CD1c-positive myeloid dendritic cell (primary cell): ENCODE measurements at regions not wholly inside any gene's neighbourhood (a gene's known extent, or its start where the extent isn't known, plus 50 kb on each side); places are given as distances from the start of the nearest gene placed in this dataset.
"Not testable (repeated sequence)": the region's sequence is repeated elsewhere in the genome, so short reads cannot be mapped to it uniquely, and the experiment has no call there.

Source experiments
- DNase-seq: peaks from one replicate; pipeline ENCODE4 v3.0.0-alpha.2; 2016; ENCODE audit errors: extremely low spot score

DNA sequence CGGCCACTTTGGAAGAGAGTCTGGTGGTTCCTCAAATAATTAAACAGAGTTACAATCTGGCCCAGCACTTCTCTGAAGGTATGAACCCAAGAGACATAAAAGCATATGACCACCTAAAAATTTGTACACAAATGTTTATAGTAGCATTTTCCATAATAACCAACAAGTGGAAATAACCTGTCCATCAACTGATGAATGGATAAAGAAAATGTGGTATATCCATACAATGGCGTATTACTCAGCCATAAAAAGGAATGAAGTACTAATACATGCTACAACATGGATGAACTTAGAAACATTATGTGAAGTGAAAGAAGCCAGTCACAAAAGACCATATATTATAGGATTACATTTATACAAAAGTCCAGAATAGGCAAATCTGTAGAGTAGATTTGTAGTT is 76.0 kb upstream of the RGPD5 start:
- DNase-seq = no peak

DNA sequence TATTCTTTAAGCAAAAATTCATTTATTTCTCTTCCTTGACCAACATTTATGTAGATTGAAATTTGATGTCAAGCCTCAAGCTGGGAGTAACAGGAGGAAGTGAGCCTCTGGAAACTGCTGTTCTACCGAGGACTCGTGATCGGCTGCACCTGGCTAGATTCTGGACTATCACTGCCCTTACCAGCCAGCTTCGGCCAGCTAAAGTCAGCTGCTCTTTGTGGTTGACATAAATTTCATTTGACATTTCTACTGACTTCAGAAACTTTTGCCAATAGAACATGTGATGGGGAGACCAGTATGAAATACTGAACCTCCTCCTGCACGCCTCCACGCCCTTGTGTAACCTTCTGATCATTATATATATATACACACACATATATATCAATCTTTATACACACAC is 74.2 kb upstream of the RGPD5 start:
- no peak for DNase-seq

DNA sequence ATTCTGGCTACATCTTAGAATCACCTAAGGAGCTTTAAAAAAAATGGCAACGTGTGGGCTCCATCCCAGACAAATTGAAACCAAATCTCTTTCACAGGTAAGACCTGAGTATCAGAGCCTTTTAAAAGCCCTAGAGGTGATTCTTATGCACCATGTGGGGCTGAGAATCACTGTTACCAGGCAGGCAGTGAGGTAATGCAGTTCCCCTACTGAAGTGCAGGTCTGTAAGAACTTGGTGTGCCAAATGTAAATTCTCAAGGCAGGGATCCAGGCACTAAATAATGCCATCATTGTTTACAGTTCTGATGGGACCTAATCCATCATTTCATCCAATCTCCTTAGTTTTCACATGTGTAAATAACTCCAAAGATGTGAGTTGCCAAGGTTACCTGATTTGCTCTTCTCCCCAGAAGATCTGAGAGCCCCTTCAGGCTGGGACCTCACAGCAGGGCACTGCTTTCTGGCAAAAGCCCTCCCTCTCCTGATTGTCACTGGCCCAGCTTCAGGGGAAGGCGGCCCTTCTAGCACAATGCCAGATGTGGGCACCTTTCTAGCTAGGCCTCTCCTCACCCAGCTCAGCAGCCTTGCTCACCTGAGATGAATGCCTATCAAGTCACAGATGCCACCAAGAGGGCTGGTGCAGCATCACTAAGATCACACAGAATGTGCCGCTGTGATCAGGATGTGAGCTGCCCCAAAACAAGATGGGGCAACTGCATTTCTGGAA is 73.6 kb upstream of the RGPD5 start:
- no peak for DNase-seq

DNA sequence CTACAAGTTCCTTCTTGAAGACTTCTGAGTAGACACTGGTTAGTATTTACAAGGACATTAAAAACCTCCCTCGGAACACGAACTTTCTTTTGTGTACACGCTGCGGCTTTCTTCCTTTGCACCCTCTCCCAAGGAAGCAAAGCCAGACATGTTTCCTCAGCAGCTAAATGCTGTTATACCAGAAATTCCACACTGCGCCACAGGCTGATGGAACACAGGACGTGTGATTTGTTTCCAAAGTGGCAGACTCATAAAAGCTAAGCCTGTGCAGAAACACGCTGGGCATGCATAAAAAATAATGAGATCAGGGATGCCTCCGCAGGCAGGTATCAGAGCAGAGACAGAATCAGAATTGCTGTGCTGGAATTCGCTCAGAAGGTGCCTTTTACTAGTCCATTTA is 73.0 kb upstream of the RGPD5 start:
- DNase-seq = no peak

DNA sequence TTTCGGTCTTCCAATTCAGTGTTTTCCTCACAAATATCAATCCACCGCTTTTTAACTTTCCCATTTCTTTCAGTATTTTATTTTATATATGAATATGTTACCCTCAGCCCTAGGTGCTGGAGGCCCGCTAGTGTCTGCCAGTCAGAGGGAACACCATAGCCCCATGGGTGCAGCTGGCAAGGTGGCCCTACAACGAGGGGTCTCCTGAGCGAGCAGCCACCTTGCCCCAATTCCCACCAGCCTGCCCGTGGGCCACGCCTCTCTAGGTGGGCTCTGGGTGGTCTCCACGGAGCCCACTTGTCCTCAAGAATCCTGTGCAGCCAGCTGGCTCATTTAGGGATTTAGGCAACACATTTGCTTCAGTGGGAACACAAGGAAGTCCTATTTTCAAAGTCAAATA is 72.5 kb upstream of the RGPD5 start:
- DNase-seq = no peak

DNA sequence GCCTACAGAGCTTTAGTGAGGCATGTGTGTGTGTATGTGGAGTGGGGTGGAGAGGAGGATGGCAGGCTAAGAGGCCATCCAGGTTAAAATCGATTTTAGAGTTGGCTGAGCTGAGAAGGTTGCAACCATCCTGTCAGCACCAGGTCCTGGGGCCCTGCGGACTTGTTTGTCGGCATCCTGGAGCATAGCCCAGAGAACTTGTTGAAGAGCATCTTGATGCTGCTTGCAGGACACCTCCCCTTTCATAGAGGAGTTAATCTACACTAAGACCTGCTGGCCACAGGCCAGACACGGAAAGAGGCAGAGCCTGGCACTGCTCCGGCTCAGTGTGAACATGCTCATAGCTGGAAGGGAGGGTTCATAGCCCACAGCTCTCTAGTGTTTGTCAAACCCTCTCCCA is 72.1 kb upstream of the RGPD5 start:
- DNase-seq = no peak

DNA sequence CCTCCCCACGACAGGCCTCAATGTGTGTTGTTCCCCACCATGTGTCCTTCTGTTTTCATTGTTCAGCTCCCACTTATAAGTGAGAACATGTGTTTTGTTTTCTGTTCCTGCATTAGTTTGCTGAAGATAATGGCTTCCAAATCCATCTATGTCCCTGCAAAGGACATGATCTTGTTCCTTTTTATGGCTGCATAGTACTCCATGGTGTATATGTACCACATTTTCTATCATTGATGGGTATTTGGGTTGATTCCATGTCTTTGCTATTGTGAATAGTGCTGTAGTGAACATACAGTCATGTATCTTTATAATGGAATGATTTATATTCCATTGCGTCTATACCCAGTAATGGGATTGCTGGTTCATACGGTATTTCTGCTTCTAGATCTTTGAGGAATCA is 71.5 kb upstream of the RGPD5 start:
- DNase-seq = not testable (repeated sequence)

DNA sequence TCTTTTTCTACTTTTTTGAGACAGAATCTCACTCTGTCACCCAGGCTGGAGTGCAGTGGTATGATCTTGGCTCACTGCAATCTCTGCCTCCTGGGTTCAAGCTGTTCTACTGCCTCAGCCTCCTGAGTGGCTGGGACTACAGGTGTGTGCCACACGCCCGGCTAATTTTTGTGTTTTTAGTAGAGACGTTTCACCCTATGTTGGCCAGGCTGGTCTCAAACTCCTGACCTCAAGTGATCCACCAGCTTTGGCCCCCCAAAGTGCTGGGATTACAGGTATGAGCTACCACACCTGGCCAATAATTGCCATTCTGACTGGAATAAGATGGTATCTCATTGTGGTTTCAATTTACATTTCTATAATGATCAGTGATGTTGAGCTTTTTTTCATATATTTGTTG is 71.0 kb upstream of the RGPD5 start:
- DNase-seq = not testable (repeated sequence)

DNA sequence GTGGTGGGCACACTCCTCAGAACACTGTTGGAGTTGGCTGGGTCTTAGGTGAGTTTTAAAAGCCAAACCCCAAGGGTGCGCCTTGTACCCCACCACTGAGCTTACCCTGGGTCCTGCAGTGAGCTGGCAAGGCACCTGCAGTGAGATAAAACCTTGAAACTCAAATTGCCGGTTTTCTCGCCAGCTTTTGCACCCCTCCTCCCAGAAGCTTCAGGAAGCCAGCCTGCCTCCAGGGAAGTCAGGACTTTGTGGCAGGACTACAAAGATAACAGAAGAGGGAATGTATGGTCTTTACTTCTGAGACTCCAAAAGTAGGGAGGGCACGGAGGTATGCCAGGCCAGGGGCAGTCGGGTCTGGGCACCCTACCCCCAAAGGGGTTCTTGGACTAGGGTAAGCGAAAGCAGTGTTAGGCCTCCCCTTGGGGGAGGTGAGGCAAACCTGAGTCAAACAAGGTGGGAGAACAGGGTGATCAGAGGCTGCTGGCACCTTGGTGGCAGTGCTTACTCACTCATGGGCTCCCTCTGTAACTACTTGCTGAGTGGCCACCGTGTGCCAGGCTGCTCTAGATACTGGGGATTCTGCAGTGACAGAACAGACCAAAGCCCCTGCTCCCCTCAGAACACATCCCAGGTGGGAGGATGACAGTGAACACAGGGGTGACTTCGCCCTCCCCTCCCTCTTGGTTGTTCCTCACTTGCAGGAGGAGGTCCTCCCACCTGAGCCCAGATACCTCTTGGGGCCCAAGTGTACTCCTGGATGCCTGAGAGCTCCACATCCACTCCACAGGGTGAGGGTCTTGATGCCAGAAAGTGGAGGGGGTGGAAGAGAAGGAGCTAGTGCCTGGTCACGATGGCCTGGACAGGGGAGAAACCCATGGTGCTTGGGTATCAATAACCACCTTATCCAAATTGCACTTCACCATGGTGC is 69.3 kb upstream of the RGPD5 start:
- no peak for DNase-seq

DNA sequence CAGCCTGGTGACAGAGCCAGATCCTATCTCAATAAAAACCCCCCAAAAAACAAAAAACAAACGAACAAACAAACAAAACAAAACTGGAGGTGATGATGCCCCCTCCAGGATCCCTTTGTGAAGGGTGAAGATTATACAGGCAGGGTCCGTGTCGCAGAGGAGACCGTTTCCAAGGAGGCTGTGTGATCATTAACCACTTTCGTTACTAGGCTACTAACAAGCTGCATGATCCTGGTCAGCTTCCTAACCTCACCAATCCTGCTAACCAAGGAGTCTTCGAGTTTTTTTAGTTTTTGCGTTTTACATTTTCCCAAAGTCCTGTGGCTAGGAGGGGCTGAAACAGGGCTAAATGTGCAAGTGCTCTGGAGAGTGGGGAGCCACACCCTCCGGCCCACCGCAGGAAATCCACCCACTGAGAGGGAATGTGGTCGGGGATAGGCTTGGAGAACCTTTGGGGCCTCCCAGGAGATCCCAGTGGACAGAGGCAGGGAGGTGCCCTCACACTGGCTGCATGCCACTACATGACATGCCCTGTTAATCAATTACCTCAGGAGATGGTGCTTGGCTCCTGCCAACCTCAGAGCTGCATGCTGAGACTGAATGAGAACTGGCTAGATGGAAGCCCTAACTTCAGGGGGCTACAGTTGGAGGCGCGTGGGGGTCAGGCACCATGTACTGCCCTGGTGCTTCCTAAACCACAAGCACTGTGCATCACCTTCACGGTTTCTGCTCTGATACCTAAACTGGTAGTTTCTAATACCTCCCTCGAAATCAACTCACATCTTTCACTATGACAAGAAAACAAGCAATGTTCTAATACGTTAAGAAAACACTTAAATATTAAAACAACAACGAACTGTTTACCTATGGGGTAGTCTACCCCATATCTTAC is 67.5 kb upstream of the RGPD5 start:
- DNase-seq = no peak

DNA sequence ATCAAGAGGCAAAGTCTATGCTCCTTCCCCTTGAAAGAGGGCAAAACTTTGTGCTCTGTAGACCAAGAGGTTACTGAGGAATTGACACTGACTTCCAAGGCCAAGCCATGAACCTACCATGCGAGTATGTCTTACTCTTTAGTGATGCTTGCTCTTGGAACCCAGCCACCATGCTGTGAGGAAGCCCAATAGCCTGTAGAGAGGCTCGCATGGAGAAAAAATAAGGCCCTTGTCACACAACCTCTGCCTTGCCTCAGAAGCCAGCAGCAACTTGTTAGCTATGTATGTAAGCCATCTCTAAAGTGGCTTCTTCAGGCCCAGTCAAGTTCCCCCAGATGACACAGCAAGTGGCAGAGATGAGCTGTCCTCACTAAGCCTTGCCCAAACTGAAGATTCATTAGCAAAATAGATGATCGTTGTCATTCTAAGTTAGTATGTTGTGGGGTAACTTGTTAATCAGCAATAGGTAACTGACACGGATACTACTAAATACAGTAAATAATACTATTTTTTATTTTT is 66.1 kb upstream of the RGPD5 start:
- DNase-seq = no peak

DNA sequence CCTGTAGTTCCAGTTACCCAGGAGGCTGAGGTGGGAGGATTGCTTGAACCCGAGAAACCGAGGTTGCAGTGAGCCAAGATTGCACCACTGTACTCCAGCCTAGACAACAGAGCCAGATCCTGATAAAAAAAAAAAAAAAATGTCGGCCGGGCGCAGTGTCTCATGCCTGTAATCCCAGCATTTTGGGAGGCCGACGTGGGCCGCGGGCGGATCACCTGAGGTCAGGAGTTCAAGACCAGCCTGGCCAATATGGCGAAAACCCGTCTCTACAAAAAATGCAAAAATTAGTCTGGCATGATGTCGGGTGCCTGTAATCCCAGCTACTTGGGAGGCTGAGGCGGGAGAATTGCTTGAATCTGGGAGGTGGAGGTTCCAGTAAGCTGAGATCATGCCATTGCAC is 60.4 kb upstream of the RGPD5 start:
- DNase-seq = not testable (repeated sequence)

DNA sequence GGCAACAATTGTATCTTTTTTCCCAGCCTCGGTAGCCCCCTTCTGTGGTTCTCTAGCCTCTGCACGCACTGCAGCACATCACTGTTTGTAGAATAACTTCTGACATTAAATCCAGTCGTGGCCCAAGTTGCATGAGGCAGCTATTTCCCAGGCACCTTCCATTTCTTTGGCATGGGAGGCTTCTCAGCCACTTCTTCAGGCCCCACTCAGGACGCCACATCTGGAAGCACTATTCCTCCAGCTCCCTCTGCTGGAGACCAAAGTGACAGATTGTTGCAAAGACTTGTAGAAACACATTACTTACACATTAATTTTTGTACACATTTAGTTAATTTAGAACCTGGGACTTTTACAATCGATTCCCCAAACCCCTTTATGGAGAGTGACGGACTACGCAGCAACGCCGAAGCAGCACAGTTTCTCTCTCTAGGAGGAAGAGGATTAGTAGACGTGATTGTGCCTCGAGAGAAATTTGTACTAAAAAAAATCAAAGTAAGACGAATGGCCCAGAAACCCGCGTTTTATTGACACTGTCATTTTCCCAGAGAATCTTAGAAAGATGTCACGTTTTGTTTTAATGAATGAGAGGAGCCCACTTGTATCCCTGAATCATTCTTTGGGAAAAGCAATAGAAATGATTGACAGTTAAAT is 57.8 kb upstream of the RGPD5 start:
- peak; percentile 44 for DNase-seq
